Pancreas (tissue), 10 donors: ENCODE measurements at regions not wholly inside any gene's neighbourhood (a gene's known extent, or its start where the extent isn't known, plus 50 kb on each side); places are given as distances from the start of the nearest gene placed in this dataset.

Experiments
- ATAC-seq, 4 donors: fragments of 200-7000 bp; cut with Tn5 transposase; one replicate each; pipeline versions ENCODE4 v1.8.0 to v1.9.1; 2020; ENCODE audit warnings: mild to moderate bottlenecking in 4 of 4, moderate library complexity in 4 of 4
- DNase-seq, 6 donors: peaks; one replicate each; pipeline ENCODE4 v3.0.0-alpha.2; 2020
- FAIRE-seq: peaks from 2 replicates; lab custom pipeline; 2012; peaks lifted over from hg19 to GRCh38; lab: Jason Lieb, UNC
- H3K27ac ChIP-seq, 4 donors: fragments of 200-600 bp; sonication (generic); 1 replicate in 3 of 4; 2 replicates in 1 of 4; pipeline versions ENCODE4 v1.5.0 to v1.8.0; 2020
- H3K27me3 ChIP-seq, 4 donors: fragments of 200-600 bp; one replicate each; pipeline ENCODE4 v1.8.0; 2021
- H3K36me3 ChIP-seq, 3 donors: fragments of 200-600 bp; sonication (generic) in 1 of 3; one replicate each; pipeline versions ENCODE4 v1.5.0 to v1.8.0; 2020 to 2021
- H3K4me1 ChIP-seq, 3 donors: fragments of 200-600 bp; one replicate each; pipeline ENCODE4 v1.8.0; 2021
- H3K4me3 ChIP-seq, 4 donors: fragments of 200-600 bp; sonication (generic) in 2 of 4; one replicate each; pipeline versions ENCODE4 v1.5.0 to v1.8.0; 2020 to 2021
- H3K9me3 ChIP-seq, 4 donors: fragments of 200-600 bp; one replicate each; pipeline ENCODE4 v1.8.0; 2021
- CTCF ChIP-seq, 4 donors: fragments of 200-600 bp; sonication (generic) in 3 of 4; IDR thresholded peaks; one replicate each; pipeline versions ENCODE4 v1.5.0 to v1.8.0; 2021; ENCODE audit warnings: antibody characterized with exemption in 4 of 4
- WGBS, 2 donors: extraction: QIAGEN DNeasy Blood & Tissue Kit; methylation state at CpG; one replicate each; pipeline ENCODE4 v1.1.7; 2013; 5-methylcytosine and 5-hydroxymethylcytosine counted together
- intact Hi-C, 3 donors: fragments of 100-400 bp; cut with DNase I; formaldehyde crosslinking; loops; one replicate each; pipeline versions ENCODE4 v1.11.1 to v1.14.2; 2022
- donor health status: healthy with polysubstance abuse.
- donor health status: DM: no; HTN: no; CAD: no; lungs with moderate emphysema.
- donor health status: DM: no; HTN: no; CAD: no.
- donor health status: control.
- donor health status: control.
- donor health status: Bipolar disorder and iron deficiency.
- donor health status: DM: yes; HTN: yes; CAD: no.
- donor health status: DM: no; HTN: no; CAD: no.
- donor health status: DM: no; HTN: no; CAD: no.
- donor health status: DM: yes; HTN: yes; CAD: no.

GRCh38 chr1:168789501-168789900 lies 60.5 kb upstream of the DPT start:
- Histone ChIP-seq H3K9me3 (no peaks in the 10 kb centered on the region), H3K27ac (no peak overlapping the region), H3K4me1 (peaks cover 0 to 3% (median 0%) of the 10 kb centered on the region in 3 donors), H3K4me3 (no peak overlapping the region), H3K36me3 (no peaks in the 10 kb centered on the region), H3K27me3 (no peaks in the 10 kb centered on the region)
- intact Hi-C loops: no loop called here
- TF ChIP-seq CTCF (IDR thresholded peaks at IDR 0.05): no peak
- ATAC-seq (no peak), DNase-seq (no peak), FAIRE-seq (no peak)
- WGBS, 2 donors: 40 to 56% methylated on average over 2 of the region's 2 CpGs

GRCh38 chr1:168792142-168792541 lies 63.1 kb upstream of the DPT start:
- DNase-seq (no peak), ATAC-seq (no peak), FAIRE-seq (no peak)
- H3K4me1 ChIP-seq: peaks cover 0 to 3% (median 0%) of the 10 kb centered on the region in 3 donors
- intact Hi-C loops: no loop called here
- no peak overlapping the region for H3K4me3 ChIP-seq
- no peaks in the 10 kb centered on the region for H3K36me3 ChIP-seq
- H3K27ac ChIP-seq: no peak overlapping the region
- H3K9me3 ChIP-seq: no peaks in the 10 kb centered on the region
- no peaks in the 10 kb centered on the region for H3K27me3 ChIP-seq
- no peak for TF ChIP-seq CTCF (IDR thresholded peaks at IDR 0.05)
- 80 to 90% methylated on average over 3 of the region's 3 CpGs for WGBS, 2 donors

- H3K4me3 ChIP-seq: no peak overlapping the region
- ATAC-seq: peak in 1 of 4 donors; percentile 23
- H3K27me3 ChIP-seq: no peaks in the 10 kb centered on the region
- no peak for FAIRE-seq
- no peaks in the 10 kb centered on the region for H3K36me3 ChIP-seq
- TF ChIP-seq CTCF (IDR thresholded peaks at IDR 0.05): no peak
- no peak for DNase-seq
- no peaks in the 10 kb centered on the region for H3K9me3 ChIP-seq
- intact Hi-C loops: no loop called here
- H3K4me1 ChIP-seq: peaks cover 0 to 3% (median 0%) of the 10 kb centered on the region in 3 donors
- no peak overlapping the region for H3K27ac ChIP-seq
- WGBS, 2 donors: 50 to 62% methylated on average over 2 of the region's 2 CpGs
These were observed 63.7 kb upstream of the DPT start for GRCh38 chr1:168792592-168793125.

GRCh38 chr1:168794057-168794456 lies 65.1 kb upstream of the DPT start:
- intact Hi-C loops: no loop called here
- ATAC-seq (no peak), DNase-seq (no peak), FAIRE-seq (no peak)
- H3K4me3 ChIP-seq: no peak overlapping the region
- H3K27ac ChIP-seq: no peak overlapping the region
- 88 to 94% methylated on average over 6 of the region's 6 CpGs for whole genome bisulfite sequencing, 2 donors
- H3K27me3 ChIP-seq: no peaks in the 10 kb centered on the region
- peaks cover 2 to 4% (median 3%) of the 10 kb centered on the region in 3 donors for H3K4me1 ChIP-seq
- no peak for TF ChIP-seq CTCF (IDR thresholded peaks at IDR 0.05)
- H3K36me3 ChIP-seq: no peaks in the 10 kb centered on the region
- H3K9me3 ChIP-seq: no peaks in the 10 kb centered on the region

GRCh38 chr1:168795681-168796080 lies 66.7 kb upstream of the DPT start:
- H3K27me3 ChIP-seq: no peaks in the 10 kb centered on the region
- DNase-seq: no peak
- no peak for ATAC-seq
- 91 to 94% methylated on average over 3 of the region's 3 CpGs for WGBS, 2 donors
- H3K4me1 ChIP-seq: peaks cover 17 to 19% (median 18%) of the 10 kb centered on the region in 3 donors
- no peak overlapping the region for H3K27ac ChIP-seq
- no peaks in the 10 kb centered on the region for H3K36me3 ChIP-seq
- TF ChIP-seq CTCF (IDR thresholded peaks at IDR 0.05): no peak
- no peak overlapping the region for H3K4me3 ChIP-seq
- no peaks in the 10 kb centered on the region for H3K9me3 ChIP-seq
- no peak for FAIRE-seq
- intact Hi-C loops: no loop called here
